ENCODE measurements at regions not wholly inside any gene's neighbourhood (a gene's known extent, or its start where the extent isn't known, plus 50 kb on each side); places are given as distances from the start of the nearest gene placed in this dataset.
"Not testable (repeated sequence)": the region's sequence is repeated elsewhere in the genome, so short reads cannot be mapped to it uniquely, and the experiment has no call there.

DNA sequence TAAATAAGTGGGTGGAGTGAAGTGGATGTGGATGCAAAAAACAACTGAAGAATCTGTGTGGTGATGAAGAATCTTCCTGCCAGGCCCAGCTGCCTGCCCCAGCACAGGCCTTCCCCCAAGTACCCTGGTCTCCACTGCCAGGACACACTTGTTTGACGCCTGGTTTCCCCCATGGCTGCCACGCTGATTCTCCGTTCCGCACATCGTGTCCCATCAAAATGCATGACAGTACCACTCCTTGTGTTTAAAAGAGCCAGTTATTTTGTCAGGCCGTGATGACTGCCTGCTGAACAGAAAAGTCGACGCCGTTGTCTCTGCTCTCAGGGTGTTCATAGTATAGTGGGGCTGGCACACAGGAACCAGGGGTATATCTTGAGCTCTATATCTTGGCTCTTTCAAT, 50.3 kb upstream of the KYNU start:
- DNase-seq = no peak

DNA sequence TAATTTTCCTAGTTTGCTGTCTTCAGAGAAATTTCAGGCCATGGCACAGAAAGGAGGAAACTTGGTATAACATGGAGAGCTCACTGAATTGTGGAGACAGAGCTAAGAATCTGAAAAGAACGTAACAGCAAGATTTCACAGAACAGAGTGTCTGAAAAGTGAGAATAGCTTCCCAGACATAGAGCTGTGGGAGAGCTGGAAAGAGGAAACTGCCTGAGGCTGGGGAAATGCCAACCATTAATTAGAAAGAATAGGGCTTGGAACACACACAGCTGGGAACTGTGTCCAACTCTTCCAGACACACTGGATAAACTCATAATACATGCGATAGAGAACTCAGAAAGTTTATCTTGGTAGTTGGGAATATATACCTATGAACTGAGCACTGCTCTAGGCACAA, 51.6 kb upstream of the KYNU start:
- no peak for DNase-seq

DNA sequence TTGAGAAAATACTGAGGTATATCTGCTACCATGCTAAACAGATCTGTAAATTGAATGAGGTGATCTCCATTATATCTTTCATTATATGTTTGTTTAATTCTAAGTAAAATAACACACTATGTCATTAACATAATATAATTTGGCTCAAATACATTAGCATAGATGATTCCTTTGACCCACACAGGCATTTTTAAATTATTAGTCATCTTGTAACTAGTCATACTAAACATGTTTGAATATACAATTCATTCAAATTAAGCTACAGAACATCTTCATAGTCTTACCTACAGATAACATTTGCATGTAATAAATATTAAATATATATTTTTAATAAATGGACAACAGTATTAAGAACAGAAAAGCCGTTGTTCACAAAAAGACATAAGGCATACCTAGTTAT, 52.7 kb upstream of the KYNU start:
- no peak for DNase-seq

DNA sequence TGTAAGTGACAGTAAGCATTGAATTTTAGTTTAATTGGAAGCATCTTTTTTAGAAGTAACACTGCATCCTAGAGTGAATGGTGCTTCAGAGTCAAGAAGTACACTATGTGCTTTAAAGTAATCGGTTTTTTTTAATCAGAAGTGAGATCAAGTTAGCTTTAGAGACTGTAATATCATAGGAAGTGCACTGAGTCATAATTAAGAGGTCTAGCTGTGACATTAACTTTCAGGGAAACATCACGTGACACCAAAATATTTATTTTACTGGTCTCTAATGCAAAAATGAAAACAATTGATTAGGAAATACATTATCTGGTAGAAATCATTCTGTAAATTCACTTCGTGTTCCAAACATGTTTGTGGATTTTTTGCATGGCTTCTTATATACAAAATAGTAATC, 55.3 kb upstream of the KYNU start:
- DNase-seq = no peak

DNA sequence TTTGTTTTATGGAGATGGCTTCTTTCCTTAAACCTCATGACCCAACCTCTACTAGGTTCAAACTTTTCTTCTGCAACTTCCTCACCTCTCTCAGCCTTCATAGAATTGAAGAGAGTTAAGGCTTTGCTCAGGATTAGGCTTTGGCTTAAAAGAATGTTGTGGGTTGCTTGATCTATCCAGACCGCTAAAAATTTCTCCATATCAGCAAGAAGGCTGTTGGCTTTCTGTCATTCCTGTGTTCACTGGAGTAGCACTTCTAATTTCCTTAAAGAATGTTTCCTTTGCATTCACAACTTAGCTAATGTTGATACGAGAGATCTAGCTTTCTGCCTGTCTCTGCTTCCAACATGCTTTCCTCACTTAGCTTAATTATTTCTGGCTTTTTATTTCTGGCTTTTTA, 58.1 kb upstream of the KYNU start:
- no peak for DNase-seq

DNA sequence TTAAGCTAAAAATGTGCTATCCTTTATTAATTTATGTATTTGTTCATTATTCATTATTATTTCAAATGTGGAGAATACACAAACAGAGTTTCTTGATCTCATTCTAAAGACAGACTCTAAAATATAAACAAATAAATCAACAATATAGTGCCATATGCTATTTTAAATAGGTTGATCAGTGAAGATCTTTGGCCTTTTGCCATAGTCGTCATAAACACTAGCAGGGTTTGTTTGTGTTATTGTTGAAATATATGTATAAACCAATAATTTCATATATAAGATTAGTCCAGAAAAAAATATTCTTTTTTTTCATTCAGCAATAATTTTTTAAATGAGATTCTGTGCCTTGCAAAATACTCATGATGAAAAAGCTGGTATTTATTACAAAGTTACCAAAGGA, 62.1 kb upstream of the KYNU start:
- DNase-seq = no peak

DNA sequence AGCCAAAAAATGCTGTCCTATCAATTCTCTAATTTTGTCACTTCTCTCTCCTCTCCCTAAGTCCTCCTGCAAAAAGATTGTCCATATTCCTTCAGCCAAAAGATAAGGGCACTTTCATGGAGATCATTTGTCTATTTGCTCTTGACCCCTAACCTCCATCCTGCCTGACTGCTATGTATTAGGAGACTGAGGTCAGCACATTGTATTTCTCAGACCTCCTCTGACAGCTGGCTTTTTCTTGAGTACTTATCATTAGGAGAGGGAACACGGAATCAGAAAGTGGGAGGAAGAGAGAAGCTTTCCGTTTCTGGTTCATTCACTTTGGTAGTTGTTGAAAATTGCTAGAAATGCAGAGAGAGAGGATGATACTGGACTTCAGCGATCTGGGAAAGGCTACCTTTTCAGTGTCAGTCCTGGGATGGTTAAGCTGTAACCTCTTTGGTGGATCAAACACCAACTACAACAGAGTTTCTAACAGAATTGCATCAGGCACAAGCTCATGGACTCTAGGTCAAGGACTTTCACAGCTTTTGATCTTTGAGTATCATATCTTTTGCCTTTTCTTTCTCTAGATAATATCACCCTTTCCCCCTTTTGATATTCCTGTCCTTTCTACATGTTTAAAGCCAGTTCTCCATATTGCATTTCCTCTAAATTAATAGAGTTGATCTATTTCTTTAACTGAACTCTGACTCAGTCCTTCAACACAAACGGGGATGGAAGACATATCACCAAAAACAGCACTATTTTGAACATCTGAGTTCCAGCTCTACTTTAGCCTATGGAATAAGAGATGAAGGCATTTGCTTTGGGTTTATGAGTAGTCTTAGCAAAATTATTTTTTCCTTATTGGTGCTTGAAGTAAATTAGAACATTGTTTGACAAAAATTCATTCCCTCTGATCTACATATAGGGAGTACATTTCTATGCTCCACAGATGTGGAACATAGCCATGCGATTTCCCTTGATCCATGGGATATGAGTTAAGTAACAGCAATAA, 63.3 kb upstream of the KYNU start:
- DNase-seq = no peak

DNA sequence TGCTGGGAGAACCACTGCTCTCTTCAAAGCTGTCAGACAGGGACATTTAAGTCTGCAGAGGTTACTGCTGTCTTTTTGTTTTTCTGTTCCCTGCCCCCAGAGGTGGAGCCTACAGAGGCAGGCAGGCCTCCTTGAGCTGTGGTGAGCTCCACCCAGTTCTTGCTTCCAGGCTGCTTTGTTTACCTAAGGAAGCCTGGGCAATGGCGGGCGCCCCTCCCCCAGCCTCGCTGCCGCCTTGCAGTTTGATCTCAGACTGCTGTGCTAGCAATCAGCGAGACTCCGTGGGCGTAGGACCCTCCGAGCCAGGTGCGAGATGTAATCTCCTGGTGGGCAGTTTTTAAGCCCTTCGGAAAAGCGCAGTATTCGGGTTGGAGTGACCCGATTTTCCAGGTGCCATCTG, 65.8 kb upstream of the KYNU start:
- DNase-seq = not testable (repeated sequence)

DNA sequence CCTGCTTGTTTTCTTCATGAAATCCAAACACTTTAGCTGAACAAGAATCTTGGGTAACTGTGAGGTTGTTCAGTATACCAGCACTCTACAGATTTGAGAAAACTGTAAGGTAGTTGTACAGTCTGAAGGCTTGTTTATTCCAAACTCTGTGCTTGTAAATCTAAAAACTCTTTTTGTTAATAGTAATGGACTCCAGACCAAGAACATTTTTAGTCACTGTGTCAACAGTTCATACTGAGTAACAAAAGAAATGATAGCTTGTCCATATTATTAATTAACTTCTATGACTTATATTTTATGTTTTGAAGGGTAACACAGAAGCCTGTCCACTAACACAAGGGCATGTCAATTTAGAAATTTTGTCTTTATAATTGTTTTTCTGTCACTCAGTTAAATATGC, 72.2 kb upstream of the KYNU start:
- DNase-seq = no peak

DNA sequence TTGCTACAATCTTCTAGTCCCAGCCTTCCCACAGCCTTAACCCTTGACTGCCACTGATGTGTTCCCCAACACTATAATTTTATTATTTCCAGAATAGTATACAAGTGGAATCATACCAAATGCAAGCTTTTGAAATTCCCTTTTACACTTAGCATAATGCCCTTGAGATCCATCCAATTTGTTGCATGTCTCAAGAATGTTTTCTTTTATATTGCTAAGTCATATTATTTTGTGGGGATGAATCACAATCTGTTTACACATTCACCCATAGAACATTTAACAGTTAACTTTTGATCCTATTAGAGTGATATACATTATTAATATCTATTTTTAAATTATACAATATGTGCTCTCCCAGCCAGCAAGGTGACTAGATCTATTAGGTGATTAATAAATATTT, 74.3 kb upstream of the KYNU start:
- DNase-seq = no peak

DNA sequence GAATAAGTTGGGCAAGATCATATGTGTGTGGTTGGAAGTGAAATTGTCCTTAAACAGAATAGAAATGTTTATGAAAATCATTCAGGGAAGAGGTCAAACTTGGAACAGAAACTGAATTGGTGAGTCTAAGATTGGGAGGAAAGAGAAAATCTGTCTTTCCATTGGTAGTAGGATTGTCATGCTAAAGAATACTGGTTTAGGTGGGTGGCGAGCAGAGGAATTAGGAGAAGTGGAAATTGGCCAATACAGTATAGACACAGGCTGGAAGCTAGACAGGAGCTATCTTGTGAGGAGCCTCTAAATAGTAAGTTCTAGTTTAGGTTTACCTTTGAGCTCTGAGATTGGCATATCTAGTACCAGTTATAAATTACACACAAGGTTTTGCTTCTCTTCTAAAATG, 80.9 kb upstream of the KYNU start:
- DNase-seq = no peak

DNA sequence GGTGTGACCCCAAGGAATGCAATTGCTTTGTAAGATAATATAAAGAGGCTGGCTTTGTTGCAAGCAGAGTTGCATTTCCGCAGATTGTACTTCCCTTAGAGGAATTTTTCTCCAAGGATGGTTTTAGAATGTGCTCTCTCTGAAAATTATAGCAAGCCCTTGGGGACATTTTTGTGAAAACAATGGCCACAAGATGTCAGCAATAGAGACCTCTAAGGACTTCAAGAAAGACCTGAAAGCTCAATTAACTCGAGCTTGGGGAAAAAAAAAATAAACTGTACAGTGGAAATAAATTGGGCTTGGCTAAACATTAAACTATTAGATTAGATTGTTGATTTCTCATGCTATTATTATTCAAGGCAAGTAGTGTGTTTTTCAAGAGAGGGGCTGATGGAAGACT, 81.3 kb upstream of the KYNU start:
- DNase-seq = no peak

DNA sequence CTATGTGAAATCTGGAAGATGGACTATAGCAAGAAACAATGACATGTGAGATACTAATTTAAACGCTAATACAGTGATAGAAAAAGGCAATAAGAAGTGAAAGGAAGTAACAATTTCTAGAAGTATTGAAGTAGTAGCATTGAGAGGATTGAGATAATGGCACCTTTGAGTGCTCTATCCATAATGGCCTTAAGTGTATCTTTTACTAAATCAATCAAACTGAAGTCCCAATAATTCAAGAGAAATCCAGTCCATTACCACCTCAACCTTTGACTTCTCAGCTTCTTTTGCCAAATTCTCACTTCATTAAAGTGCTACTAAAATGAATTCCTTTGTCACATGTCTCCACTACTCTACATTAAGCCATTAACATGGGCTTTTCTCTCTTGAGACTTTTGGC, 82.6 kb upstream of the KYNU start:
- DNase-seq = no peak

DNA sequence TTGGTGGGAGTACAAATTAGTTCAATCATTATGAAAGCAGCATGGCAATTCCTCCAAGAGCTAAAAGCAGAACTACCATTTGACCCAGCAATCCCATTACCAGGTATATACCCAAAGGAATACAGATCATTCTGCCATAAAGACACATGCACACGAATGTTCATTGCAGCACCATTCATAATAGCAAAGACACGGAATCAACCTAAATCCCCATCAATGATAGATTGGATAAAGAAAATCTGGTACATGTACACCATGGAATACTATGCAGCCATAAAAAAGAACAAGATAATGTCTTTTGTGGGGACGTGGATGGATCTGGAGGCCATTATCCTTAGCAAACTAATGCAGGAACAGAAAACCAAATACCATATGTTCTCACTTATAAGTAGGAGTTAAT, 85.1 kb upstream of the KYNU start:
- not testable (repeated sequence) for DNase-seq

DNA sequence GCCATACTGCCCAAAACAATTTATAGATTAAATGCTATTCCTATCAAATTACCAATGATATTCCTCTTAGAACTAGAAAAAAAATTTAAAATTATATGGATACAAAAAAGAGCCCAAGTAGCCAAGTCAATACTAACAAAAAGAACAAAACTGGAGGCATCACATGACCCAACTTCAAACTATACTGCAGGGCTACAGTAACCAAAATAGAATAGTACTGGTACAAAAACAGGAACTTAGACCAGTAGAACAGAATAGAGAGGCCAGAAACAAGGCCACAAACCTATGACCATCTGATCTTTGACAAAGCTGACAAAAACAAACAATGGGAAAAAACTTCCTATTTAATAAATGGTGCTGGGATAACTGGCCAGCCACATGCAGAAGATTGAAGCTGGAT, 86.1 kb upstream of the KYNU start:
- no peak for DNase-seq

DNA sequence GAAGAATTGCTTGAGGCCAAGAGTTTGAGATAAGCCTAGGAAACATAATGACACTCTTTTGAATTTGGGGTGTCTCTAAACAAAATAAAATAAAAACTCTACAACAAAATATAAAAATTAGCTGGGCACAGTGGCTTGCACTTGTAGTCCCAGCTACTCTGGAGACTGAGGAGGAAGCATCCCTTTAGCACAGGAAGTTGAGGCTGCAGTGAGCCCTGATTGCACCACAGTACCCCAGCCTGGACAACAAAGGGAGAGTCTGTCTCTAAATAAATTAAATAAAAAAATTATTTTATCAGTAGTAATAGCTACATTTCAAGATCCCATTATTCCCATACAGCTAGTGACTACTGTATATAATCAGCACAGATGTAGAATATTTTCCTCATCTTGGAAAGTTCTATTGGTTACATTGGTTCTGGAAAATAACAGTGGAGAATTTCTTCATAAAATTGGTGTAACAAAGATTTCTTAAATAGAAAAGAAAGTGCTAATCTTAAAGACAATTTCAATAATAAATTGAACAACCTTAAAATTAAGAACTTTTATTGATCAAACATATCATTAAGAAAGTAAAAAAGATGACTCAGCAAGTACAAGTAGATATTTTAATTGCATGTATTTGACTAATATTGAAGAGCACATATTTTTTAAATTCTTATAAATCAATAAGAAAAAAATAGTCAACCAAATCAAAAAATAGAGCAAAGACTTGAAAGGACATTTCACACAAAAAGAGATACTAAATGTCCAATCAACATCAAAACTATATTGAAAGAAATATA, 90.4 kb upstream of the KYNU start:
- no peak for DNase-seq

DNA sequence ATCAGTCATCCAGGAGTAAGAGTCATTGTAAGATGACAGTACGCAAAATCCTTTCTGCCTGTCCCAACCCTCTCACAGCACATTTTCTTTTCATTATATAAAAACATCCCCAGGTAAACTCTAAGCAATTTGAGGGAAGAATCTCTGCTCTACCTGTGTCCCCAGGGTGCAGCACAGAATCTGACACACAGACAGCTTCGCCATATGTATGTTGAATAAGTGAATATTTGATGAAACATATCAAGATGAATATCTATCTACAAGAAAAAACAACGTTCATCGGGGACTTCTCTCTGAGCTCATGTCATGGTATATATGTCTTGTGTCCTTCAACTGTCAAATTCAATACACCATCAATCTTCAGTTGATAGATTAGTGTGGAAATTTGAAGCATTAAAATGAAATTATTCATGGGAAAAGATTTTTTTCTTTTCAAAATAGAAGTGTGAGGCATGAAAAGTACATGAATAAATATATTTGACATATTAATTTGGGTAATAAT, 94.5 kb upstream of the KYNU start:
- DNase-seq = no peak

DNA sequence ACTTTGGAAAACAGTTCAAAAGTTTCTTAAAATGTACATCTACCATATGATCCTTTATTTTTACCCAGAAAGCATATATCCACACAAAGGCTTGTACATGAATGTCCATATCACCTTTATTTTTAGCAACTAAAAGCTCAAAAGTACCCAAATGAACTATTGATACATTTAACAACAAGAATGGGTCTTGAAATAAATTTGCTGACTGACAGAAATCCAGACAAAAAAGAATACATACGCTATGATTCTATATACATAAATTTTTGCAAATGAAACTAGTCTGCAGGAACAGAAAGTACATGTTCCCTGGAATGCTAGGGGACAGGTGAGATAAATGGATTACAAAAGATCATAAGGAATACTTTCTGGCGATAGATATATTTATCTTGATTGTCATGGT, 96.3 kb upstream of the KYNU start:
- DNase-seq = no peak

DNA sequence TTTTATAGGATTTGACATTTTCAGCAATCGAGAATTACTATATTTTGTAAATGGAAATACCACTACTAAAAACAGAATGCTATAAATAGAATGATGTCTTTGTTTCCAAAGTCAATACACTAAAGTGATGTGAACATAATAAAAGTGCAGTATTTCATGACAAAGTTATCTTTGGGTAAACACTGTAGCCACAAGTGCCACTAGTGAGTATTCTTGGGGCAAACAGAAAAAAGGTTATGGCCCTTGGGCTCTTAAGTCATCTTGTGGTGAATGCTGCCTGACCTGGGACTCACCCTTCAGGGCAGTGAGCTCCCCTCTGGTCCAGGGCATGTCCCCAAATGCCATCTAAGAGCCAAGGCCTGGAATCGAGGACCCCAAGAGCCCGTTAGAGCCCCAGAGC, 99.2 kb upstream of the KYNU start:
- DNase-seq = no peak

DNA sequence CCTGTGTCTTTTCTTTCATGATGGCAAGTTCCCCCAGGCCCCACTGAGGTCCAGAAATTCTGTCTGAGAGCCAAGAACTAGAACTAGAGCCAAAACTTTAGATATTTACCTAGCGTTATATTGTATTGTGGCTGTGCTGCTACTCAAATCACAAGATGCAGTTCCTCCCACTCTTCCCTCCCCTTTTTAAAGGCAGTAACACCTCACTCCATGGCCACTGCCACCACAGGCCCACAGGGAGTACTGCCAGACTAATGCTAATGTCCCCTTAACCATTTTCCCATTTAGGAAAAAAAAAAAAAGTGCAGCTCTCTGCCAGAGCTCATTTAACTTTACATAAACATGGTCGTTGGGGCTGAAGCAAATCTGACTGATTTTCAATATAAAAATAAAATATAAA, 99.7 kb upstream of the KYNU start:
- DNase-seq = no peak

DNA sequence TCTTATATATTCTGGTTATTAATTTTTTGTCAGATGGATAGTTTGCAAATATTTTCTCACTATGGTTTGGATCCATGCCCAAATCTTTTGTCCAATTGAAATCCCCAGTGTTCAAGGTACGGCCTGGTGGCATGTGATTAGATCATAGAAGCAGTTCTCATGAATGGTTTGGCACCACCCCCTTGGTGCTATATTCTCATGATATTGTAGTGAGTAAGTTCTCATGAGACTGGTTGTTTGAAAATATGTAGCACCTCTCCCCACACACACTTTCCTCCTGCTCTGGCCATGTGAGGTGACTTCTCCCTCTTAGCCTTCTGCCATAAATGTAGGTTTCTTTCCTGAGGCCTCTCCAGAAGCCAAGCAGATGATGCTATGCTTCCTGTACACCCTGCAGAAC, 107.7 kb upstream of the KYNU start:
- no peak for DNase-seq

DNA sequence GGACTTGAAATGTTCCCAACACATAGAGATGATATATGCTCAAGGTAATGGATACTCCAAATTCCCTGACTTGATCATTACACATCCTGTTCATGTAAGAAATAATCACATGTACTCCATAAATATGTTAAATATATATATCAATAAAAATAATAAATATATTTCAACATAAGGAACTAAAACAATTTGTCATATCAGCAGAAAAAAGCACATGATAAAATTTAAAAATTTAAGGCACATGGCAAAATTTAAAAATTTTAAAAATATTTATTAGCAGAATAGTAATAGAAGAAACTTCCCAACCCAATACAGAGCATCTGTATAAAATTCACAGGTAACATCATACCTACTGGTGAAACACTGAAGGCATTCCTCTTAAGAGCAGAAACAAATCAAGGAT, 109.6 kb upstream of the KYNU start:
- DNase-seq = no peak

DNA sequence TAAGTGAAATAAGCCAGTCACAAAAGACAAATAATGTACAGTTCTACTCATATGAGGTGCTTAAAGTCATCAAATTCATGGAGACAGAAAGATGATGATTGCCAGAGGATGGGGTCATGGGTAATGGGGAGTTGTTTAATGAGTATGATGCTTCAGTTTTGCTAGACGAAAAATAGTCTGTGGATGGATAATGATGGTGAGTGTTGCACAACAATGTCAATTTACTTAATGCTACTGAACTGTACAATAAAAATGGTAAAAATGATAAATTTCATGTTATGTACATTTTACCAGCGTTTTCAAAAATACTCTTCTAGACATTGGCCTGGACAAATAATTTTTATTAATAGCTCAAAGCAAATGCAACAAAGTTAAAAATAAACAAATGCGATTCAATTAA, 118.5 kb upstream of the KYNU start:
- no peak for DNase-seq

DNA sequence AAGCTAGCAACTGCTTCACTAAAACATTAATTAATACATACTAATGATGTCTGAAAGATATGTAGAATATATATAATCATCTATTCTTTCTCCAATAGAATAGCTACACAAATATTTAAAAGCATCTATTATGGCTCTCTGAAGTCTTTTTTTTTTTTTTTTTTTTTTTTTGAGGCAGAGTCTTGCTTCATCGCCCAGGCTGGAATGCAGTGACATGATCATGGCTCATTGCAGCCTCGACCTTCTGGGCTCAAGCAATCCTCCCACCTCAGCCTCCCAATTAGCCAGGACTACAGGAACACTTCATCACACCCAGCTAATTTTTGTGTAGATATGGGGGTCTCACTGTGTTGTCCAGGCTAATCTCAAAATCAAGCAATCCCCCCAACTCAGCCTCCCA, 120.4 kb upstream of the KYNU start:
- no peak for DNase-seq
